DND-41 (cell line): ENCODE measurements at regions not wholly inside any gene's neighbourhood (a gene's known extent, or its start where the extent isn't known, plus 50 kb on each side); places are given as distances from the start of the nearest gene placed in this dataset.

Experiments used
- EZH2 ChIP-seq: IDR thresholded peaks from 3 replicates; pipeline ENCODE4 v1.6.1; 2012; ENCODE audit warnings: borderline replicate concordance, low read depth, mild to moderate bottlenecking, moderate library complexity, low read length, inconsistent platforms; ENCODE audit not compliant: severe bottlenecking
- TF ChIP-seq, protein P1 (sequence below): IDR thresholded peaks from 2 replicates; pipeline ENCODE4 v1.5.1; 2012; ENCODE audit warnings: borderline replicate concordance, low read length, moderate library complexity, mild to moderate bottlenecking; ENCODE audit not compliant: poor library complexity, severe bottlenecking; ENCODE audit errors: extremely low read depth

DNA sequence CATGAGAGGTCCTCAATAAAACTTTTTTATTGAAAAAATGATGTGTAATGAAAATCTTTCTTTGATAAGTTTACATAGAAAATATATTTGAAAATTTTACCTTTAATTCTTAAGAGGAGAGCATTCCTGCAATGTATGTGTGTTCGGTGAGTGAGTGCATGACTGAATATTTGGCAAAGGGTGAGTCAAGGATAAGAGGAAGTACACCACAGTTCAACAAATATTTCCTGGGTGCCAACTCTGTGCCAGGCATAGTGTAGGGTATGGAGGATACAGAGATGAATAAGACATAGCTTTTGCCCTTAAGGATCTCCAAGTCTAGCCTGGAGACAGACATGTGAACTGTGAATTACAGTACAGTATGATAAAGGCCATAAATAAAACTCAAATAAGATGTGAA is 84.7 kb upstream of the GPR101 start:
- TF ChIP-seq, protein P1, sequence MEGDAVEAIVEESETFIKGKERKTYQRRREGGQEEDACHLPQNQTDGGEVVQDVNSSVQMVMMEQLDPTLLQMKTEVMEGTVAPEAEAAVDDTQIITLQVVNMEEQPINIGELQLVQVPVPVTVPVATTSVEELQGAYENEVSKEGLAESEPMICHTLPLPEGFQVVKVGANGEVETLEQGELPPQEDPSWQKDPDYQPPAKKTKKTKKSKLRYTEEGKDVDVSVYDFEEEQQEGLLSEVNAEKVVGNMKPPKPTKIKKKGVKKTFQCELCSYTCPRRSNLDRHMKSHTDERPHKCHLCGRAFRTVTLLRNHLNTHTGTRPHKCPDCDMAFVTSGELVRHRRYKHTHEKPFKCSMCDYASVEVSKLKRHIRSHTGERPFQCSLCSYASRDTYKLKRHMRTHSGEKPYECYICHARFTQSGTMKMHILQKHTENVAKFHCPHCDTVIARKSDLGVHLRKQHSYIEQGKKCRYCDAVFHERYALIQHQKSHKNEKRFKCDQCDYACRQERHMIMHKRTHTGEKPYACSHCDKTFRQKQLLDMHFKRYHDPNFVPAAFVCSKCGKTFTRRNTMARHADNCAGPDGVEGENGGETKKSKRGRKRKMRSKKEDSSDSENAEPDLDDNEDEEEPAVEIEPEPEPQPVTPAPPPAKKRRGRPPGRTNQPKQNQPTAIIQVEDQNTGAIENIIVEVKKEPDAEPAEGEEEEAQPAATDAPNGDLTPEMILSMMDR = no peak
- no peak for TF ChIP-seq EZH2
